BJ (cell line): ENCODE measurements at regions not wholly inside any gene's neighbourhood (a gene's known extent, or its start where the extent isn't known, plus 50 kb on each side); places are given as distances from the start of the nearest gene placed in this dataset.

Source experiments
- CTCF ChIA-PET: fragments of 350-600 bp; formaldehyde crosslinking; extraction: SDS; loops from one replicate; lab custom pipeline; 2021; ENCODE audit warnings: antibody characterized with exemption, inconsistent platforms; lab: Yijun Ruan, JAX
- POLR2A ChIA-PET: fragments of 300-600 bp; sonication (Branson Sonifier 250); formaldehyde crosslinking; extraction: SDS; loops from one replicate; lab custom pipeline; 2021; ENCODE audit warnings: antibody characterized with exemption; lab: Charles Lee
- DNase-seq: peaks from one replicate; pipeline ENCODE4 v3.0.0-alpha.2; 2011; ENCODE audit warnings: low read depth
- H3K27me3 ChIP-seq: 2 replicates; pipeline ENCODE4 v1.6.0; 2011; ENCODE audit warnings: low read length; ENCODE audit not compliant: control insufficient read depth, insufficient read depth
- H3K36me3 ChIP-seq: 2 replicates; pipeline ENCODE4 v1.5.1; 2011; ENCODE audit warnings: low read length; ENCODE audit not compliant: control insufficient read depth, insufficient read depth
- H3K4me3 ChIP-seq: 2 replicates; pipeline ENCODE4 v1.5.1; 2011; ENCODE audit warnings: low read depth, mild to moderate bottlenecking, control low read depth, low read length
- CTCF ChIP-seq: IDR thresholded peaks from 2 replicates; pipeline ENCODE4 v1.5.1; 2011; ENCODE audit warnings: low read depth, mild to moderate bottlenecking, control low read depth, inconsistent platforms, low read length, moderate library complexity; ENCODE audit not compliant: insufficient read depth

GRCh38 chr1:87263785-87264184, 64.9 kb upstream of the LMO4 start:
- POLR2A ChIA-PET, result no interaction called here
- CTCF ChIA-PET, result interaction anchor here (0.8 kb wide), 1 partner anchor 11 kb away, joined by 3 read pairs; no protein-coding TSS in a partner anchor
- DNase-seq, result no peak
- H3K36me3 ChIP-seq, result no peaks in the 10 kb centered on the region
- TF ChIP-seq CTCF, result no peak
- H3K27me3 ChIP-seq, result no peaks in the 10 kb centered on the region; the same call in 1 of the 2 replicates
- no peak overlapping the region for H3K4me3 ChIP-seq

GRCh38 chr1:87264976-87265375, 63.7 kb upstream of the LMO4 start:
- TF ChIP-seq CTCF, result no peak
- Histone ChIP-seq H3K4me3 (no peak overlapping the region), H3K27me3 (no peaks in the 10 kb centered on the region; the same call in 1 of the 2 replicates), H3K36me3 (no peaks in the 10 kb centered on the region)
- ChIA-PET CTCF (interaction anchor here (1.2 kb wide), 1 partner anchor 28 kb away, joined by 4 read pairs; no protein-coding TSS in a partner anchor), POLR2A (no interaction called here)
- DNase-seq, result no peak

GRCh38 chr1:87265786-87266185, 62.9 kb upstream of the LMO4 start:
- ChIA-PET POLR2A (no interaction called here), CTCF (interaction anchor here (1.2 kb wide), 1 partner anchor 27 kb away, joined by 4 read pairs; no protein-coding TSS in a partner anchor)
- H3K27me3 ChIP-seq, result no peaks in the 10 kb centered on the region; the same call in 1 of the 2 replicates
- DNase-seq, result no peak
- H3K4me3 ChIP-seq, result no peak overlapping the region
- TF ChIP-seq CTCF, result no peak
- H3K36me3 ChIP-seq, result no peaks in the 10 kb centered on the region

DNA sequence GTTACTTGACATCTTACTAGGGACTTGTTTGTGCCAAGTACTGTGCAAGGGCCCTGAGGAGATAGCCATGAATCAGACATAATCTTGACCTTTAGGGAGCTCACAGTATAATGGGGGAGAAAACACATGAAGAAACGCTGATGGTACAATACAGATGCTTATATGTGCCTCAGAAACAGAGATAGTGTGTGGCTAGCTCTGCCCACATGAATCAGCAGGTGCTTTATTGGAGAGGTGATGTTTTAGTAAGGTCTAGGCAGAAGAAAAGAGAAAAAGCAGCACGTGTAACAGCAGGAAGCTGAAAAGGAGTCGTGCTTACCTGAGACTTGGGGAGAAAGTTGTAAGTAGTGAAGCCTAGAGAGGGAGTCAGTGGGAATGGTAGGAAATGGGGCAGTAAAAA, 60.6 kb upstream of the LMO4 start:
- ChIA-PET POLR2A (no interaction called here), CTCF (no interaction called here)
- DNase-seq, result no peak
- TF ChIP-seq CTCF, result no peak
- no peaks in the 10 kb centered on the region for H3K36me3 ChIP-seq
- no peak overlapping the region for H3K4me3 ChIP-seq
- H3K27me3 ChIP-seq, result no peaks in the 10 kb centered on the region; the same call in 1 of the 2 replicates

- POLR2A ChIA-PET, result interaction anchor here (0.6 kb wide), 1 partner anchor 997 kb away, joined by 3 read pairs; no protein-coding TSS in a partner anchor
- H3K36me3 ChIP-seq, result no peaks in the 10 kb centered on the region
- TF ChIP-seq CTCF, result no peak
- CTCF ChIA-PET, result no interaction called here
- H3K4me3 ChIP-seq, result no peak overlapping the region
- DNase-seq, result no peak
- no peaks in the 10 kb centered on the region; the same call in 1 of the 2 replicates for H3K27me3 ChIP-seq
These were observed 58.8 kb upstream of the LMO4 start for GRCh38 chr1:87269921-87270320.
